Activated T-cell treated with anti-CD3 and anti-CD28 coated beads, Interleukin-2, amount 50 U/mL, for 72 hours (primary cell): ENCODE measurements at regions not wholly inside any gene's neighbourhood (a gene's known extent, or its start where the extent isn't known, plus 50 kb on each side); places are given as distances from the start of the nearest gene placed in this dataset.

Source experiments
- ATAC-seq, 2 donors: fragments of 150-1000 bp; cut with Tn5 transposase; replicated peaks in 1 of 2; 2 replicates each; pipeline ENCODE4 v1.10.0; 2021; ENCODE audit warnings: moderate library complexity in 2 of 2, mild to moderate bottlenecking in 1 of 2
- DNase-seq, 2 donors: peaks; one replicate each; pipeline ENCODE4 v3.0.0; 2021 to 2022; ENCODE audit warnings: mixed read lengths in 1 of 2
- H3K27ac Mint-ChIP-seq: one replicate; pipeline ENCODE4 v1.8.0; 2022; ENCODE audit warnings: mild to moderate bottlenecking, moderate library complexity, mixed read lengths
- H3K27me3 Mint-ChIP-seq: one replicate; pipeline ENCODE4 v1.8.0; 2022; ENCODE audit warnings: low read depth, mixed read lengths
- H3K36me3 Mint-ChIP-seq, 2 donors: one replicate each; pipeline ENCODE4 v1.8.0; 2022; ENCODE audit warnings: mixed read lengths in 2 of 2, mild to moderate bottlenecking in 1 of 2; ENCODE audit not compliant: insufficient read depth in 2 of 2
- H3K4me1 Mint-ChIP-seq: one replicate; pipeline ENCODE4 v1.8.0; 2022; ENCODE audit warnings: low read depth, mixed read lengths
- H3K4me3 Mint-ChIP-seq, 2 donors: one replicate each; pipeline ENCODE4 v1.8.0; 2022; ENCODE audit warnings: mild to moderate bottlenecking in 2 of 2, mixed read lengths in 2 of 2, moderate library complexity in 2 of 2
- H3K9me3 Mint-ChIP-seq, 2 donors: one replicate each; pipeline ENCODE4 v1.8.0; 2022; ENCODE audit warnings: mixed read lengths in 2 of 2

DNA sequence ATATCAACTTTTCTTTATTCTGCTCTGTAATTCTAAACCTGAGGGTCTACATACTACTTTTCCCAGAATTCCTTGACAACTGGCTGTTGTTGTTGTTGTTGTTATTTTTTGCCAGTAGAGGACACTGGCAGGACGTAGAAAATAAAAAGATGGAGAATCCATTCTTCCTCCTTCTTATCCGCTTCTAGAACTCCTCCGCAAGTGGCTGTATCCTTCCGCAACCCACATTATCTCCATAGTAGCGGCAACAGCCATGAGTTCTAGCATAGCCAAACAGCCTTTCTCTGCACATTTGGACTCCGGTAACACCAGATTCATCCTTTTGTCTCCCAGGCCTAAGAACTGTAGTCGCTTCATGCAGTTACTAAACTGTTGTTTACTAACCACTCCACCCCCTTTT lies 91.1 kb upstream of the CACHD1 start:
- DNase-seq (no peak), ATAC-seq (no peak)
- H3K4me1 Mint-ChIP-seq, result no peaks in the 10 kb centered on the region
- no peaks in the 10 kb centered on the region for H3K36me3 Mint-ChIP-seq
- no peak overlapping the region for H3K27ac Mint-ChIP-seq
- H3K27me3 Mint-ChIP-seq, result peaks cover 6% of the 10 kb centered on the region
- no peaks in the 10 kb centered on the region for H3K9me3 Mint-ChIP-seq
- H3K4me3 Mint-ChIP-seq, result no peak overlapping the region

DNA sequence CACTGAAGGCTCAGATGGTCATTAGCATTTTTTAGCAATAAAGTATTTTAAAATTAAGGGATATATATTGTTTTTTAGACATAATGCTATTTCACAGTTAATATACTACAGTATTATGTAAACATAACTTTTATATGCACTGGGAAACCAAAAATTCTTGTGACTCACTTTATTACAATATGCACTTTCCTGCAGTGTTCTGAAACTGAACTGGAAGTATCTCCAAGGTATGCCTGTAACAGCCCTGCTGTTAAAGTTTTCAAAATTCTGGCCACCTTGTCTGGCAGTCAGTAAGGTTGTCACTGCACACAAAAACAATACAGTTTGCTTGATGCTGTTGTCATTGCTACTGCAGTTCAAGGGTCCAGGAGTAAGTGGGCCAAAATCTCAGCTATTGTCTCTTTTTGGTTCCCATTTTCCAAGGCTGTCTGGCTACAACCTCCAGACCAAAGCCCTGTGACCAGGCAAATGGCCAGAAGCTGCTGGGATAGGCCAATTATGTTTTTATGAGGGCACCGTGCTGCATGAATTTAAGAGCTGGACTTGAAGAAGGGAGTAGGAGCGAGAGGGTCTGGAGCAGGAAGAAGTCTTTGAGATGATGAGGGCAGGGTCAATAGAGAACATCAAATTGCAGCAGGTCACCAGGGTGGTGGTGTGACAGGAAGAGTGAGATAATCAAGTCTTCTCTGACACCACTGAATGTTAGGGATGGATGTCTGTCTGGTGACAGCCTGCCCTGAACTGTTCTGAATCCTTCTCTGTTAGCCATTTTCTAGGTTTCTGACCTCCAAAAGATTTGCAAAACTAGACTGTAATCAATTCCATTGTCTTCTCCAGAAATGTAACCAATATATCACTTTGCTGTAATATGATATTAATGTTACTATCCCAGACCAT lies 82.3 kb upstream of the CACHD1 start:
- Mint-ChIP-seq H3K36me3 (no peaks in the 10 kb centered on the region), H3K27ac (no peak overlapping the region), H3K4me1 (no peaks in the 10 kb centered on the region)

DNA sequence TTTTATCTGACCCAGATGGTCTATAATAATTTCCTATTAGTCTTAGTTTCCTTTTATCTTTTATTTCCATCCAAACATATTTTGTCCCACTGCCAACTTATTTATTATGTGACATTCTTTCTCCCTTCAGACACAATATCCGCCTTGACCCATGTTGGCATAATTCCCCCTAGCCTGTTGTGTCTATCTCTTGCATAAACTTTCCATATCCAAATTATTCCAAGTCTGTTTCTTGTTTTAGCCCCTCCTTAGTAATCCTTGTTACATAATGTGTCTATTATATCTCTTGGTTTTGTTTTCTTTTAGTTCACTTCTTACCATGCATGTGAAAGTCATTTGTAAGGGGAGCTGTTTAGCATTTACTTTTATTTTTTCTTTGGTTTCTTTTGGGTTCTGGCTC lies 81.6 kb upstream of the CACHD1 start:
- H3K4me1 Mint-ChIP-seq, result no peaks in the 10 kb centered on the region
- no peak overlapping the region for H3K27ac Mint-ChIP-seq
- no peak overlapping the region for H3K4me3 Mint-ChIP-seq
- H3K9me3 Mint-ChIP-seq, result peaks cover 0 to 2% of the 10 kb centered on the region in 2 donors
- DNase-seq, result no peak
- no peaks in the 10 kb centered on the region for H3K36me3 Mint-ChIP-seq
- H3K27me3 Mint-ChIP-seq, result no peaks in the 10 kb centered on the region
- ATAC-seq, result no peak

More for the DNA sequence above, 82.3 kb upstream of the CACHD1 start:
- ATAC-seq, result no peak
- Mint-ChIP-seq H3K27me3 (no peaks in the 10 kb centered on the region), H3K4me3 (no peak overlapping the region), H3K9me3 (peaks cover 0 to 2% of the 10 kb centered on the region in 2 donors)
- DNase-seq, result no peak

- peaks cover 0 to 2% of the 10 kb centered on the region in 2 donors for H3K9me3 Mint-ChIP-seq
- no peaks in the 10 kb centered on the region for H3K27me3 Mint-ChIP-seq
- H3K4me3 Mint-ChIP-seq, result no peak overlapping the region
- no peak overlapping the region for H3K27ac Mint-ChIP-seq
- DNase-seq (no peak), ATAC-seq (peak; percentile 37 to 47)
- no peaks in the 10 kb centered on the region for H3K36me3 Mint-ChIP-seq
- H3K4me1 Mint-ChIP-seq, result no peaks in the 10 kb centered on the region
These were observed 77.8 kb upstream of the CACHD1 start for GRCh38 chr1:64392109-64392508.

DNA sequence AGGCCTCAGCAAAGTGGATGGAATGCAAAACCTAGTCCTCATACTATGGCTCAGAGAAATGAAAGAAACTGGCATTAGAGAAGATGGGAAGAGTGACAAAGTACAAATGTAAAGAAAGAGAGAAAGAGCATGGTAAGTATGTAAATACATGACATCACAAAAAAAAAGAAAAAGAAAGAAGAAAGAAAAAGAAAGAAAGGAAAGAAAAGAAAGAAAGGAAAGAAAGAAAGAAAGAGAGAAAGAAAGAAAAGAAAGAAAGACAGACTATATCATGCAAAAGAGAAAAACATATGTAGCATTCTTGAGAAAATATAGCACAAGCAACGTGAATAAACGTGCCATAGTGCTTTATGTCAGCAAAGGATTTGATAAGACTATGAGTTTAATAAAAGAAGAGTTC lies 76.1 kb upstream of the CACHD1 start:
- Mint-ChIP-seq H3K4me1 (no peaks in the 10 kb centered on the region), H3K36me3 (no peaks in the 10 kb centered on the region), H3K27me3 (no peaks in the 10 kb centered on the region), H3K4me3 (no peak overlapping the region), H3K27ac (no peak overlapping the region), H3K9me3 (peaks cover 0 to 2% of the 10 kb centered on the region in 2 donors)
- DNase-seq (no peak), ATAC-seq (no peak)

DNA sequence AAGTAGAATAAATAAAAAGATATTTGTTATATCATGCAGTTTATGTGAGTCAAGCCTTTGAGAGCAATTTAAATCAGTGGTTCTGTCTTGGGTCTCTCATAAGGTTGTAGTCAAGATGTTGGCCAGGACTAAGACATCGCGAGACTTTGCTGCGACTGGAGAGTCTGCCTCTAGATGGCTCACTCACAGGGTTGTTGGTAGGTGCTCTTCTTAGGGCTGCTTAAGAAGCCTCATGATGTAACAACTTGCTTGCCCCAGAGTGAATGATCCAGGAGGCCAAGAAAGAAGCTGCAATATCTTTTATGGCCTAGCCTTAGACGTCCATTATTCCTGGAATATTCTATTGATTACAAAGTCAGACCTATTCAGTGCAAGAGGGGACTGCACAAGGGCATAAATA lies 73.1 kb upstream of the CACHD1 start:
- no peak for ATAC-seq
- Mint-ChIP-seq H3K4me3 (no peak overlapping the region), H3K36me3 (no peaks in the 10 kb centered on the region), H3K4me1 (no peaks in the 10 kb centered on the region), H3K27me3 (no peaks in the 10 kb centered on the region), H3K27ac (no peak overlapping the region), H3K9me3 (no peaks in the 10 kb centered on the region)
- no peak for DNase-seq

- Mint-ChIP-seq H3K9me3 (no peaks in the 10 kb centered on the region), H3K27me3 (no peaks in the 10 kb centered on the region), H3K4me1 (no peaks in the 10 kb centered on the region), H3K27ac (no peak overlapping the region), H3K36me3 (no peaks in the 10 kb centered on the region), H3K4me3 (no peak overlapping the region)
- no peak for ATAC-seq
- no peak for DNase-seq
These were observed 72.4 kb upstream of the CACHD1 start for GRCh38 chr1:64397541-64397940.

- Mint-ChIP-seq H3K36me3 (no peaks in the 10 kb centered on the region), H3K27me3 (no peaks in the 10 kb centered on the region), H3K4me3 (no peak overlapping the region), H3K9me3 (no peaks in the 10 kb centered on the region), H3K4me1 (no peaks in the 10 kb centered on the region), H3K27ac (no peak overlapping the region)
- no peak for ATAC-seq
- no peak for DNase-seq
These were observed 71.0 kb upstream of the CACHD1 start for GRCh38 chr1:64398936-64399335.

DNA sequence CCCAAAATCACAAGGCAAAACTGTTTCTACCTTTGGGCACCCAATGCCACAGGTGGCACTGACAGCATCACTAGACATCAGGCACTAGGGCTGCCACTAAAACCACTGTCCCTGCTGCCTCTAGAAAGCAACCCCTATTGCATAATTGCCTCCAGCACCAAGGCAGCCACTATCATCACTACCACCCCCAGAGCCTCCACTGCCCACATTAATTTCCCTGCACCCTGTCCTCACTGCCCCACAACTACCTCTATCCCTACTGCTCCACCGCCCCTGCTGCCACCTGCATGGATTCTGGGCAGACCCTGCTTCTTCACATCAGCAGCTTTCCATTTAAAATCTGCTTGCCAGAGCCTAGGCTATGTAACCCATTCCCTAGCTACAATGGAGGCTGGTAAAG lies 68.6 kb upstream of the CACHD1 start:
- H3K4me3 Mint-ChIP-seq, result no peak overlapping the region

DNA sequence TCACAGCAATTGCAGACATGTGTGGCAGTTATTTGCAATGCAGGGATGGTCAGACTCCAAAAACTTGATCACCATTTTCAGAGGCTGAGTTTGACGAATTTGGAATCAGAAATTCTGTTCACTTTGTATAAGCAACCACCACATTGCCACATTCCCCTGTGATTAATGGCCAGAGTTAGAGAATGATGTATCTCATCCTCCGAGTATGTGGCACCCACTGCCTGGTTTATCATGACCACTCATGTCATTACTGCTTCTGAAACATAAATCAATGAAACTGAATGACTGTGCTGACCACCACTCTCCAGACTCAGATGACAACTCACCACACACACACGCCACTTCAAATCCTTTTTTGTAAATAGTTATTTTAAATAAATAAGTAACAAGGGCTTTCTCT lies 66.6 kb upstream of the CACHD1 start:
- no peak overlapping the region for H3K4me3 Mint-ChIP-seq
- H3K27ac Mint-ChIP-seq, result no peak overlapping the region
- H3K9me3 Mint-ChIP-seq, result no peaks in the 10 kb centered on the region
- peaks cover 7% of the 10 kb centered on the region for H3K27me3 Mint-ChIP-seq
- peak; percentile 51 to 84 for ATAC-seq
- H3K36me3 Mint-ChIP-seq, result no peaks in the 10 kb centered on the region
- H3K4me1 Mint-ChIP-seq, result no peaks in the 10 kb centered on the region
- peak; percentile 5 to 6 for DNase-seq

More for the DNA sequence above, 68.6 kb upstream of the CACHD1 start:
- no peaks in the 10 kb centered on the region for H3K36me3 Mint-ChIP-seq
- H3K27ac Mint-ChIP-seq, result no peak overlapping the region
- ATAC-seq (no peak), DNase-seq (no peak)
- no peaks in the 10 kb centered on the region for H3K9me3 Mint-ChIP-seq
- peaks cover 1% of the 10 kb centered on the region for H3K27me3 Mint-ChIP-seq
- no peaks in the 10 kb centered on the region for H3K4me1 Mint-ChIP-seq

GRCh38 chr1:64404202-64404601 lies 65.7 kb upstream of the CACHD1 start:
- no peak overlapping the region for H3K4me3 Mint-ChIP-seq
- H3K27ac Mint-ChIP-seq, result no peak overlapping the region
- no peak for DNase-seq
- H3K4me1 Mint-ChIP-seq, result no peaks in the 10 kb centered on the region
- no peaks in the 10 kb centered on the region for H3K36me3 Mint-ChIP-seq
- peaks cover 7% of the 10 kb centered on the region for H3K27me3 Mint-ChIP-seq
- no peak for ATAC-seq
- no peaks in the 10 kb centered on the region for H3K9me3 Mint-ChIP-seq

DNA sequence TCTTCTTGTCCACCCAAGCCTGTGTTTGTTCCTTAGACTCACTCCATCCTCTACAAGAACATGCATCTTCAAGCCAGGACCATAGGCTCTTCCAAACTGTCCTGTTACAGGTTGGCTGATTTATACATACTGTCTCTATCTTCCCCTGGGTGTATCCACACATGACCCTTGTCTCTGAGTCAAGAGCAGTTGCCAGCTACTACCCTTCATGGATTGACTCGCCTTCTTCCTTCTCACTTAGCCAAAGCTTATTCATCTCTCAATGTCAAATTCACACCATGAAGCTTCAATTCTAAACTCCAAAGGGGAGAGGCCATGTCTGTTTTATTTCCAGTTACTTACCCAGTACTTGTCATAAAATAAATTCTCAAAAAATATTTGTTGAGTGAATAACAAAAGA lies 64.1 kb upstream of the CACHD1 start:
- Mint-ChIP-seq H3K4me1 (no peaks in the 10 kb centered on the region), H3K36me3 (no peaks in the 10 kb centered on the region), H3K27ac (no peak overlapping the region), H3K4me3 (no peak overlapping the region), H3K27me3 (peaks cover 7% of the 10 kb centered on the region), H3K9me3 (no peaks in the 10 kb centered on the region)
- DNase-seq (no peak), ATAC-seq (peak; percentile 44 to 63)

- Mint-ChIP-seq H3K4me3 (no peak overlapping the region), H3K36me3 (no peaks in the 10 kb centered on the region), H3K4me1 (no peaks in the 10 kb centered on the region), H3K27ac (no peak overlapping the region), H3K27me3 (peaks cover 7% of the 10 kb centered on the region), H3K9me3 (no peaks in the 10 kb centered on the region)
- DNase-seq, result no peak
- no peak for ATAC-seq
These were observed 59.7 kb upstream of the CACHD1 start for GRCh38 chr1:64410217-64410616.
